ENCODE measurements at regions not wholly inside any gene's neighbourhood (a gene's known extent, or its start where the extent isn't known, plus 50 kb on each side); places are given as distances from the start of the nearest gene placed in this dataset.
"Not testable (repeated sequence)": the region's sequence is repeated elsewhere in the genome, so short reads cannot be mapped to it uniquely, and the experiment has no call there.

DNA sequence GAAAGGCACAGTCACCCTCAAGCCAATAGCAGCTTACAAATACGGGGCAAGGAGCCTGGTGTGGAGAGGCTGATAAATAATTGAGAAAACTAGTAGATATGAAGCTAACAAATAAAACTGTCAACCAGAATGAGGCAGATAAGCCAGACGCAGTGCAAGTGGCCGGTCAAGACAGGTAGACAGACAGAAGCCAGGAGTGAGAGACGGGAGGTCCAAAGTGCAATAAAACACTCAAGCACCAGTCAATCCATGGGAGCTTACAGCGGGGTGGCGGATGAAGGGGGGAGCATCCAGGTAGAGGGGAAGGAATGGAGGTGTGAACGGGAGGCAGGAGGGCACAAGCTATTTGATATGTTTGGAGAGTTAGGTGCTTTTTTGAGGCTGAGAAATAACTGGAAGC lies 193.1 kb downstream of the FOXD4L6 start:
- no peak overlapping the region for H3K27ac ChIP-seq
- H3K9ac ChIP-seq = no peak overlapping the region
- H3K4me2 ChIP-seq = no peak overlapping the region
- no peaks in the 10 kb centered on the region for H3K4me1 ChIP-seq (ENCODE audit: low read depth, poor library complexity, severe bottlenecking)
- no peaks in the 10 kb centered on the region for H3K36me3 ChIP-seq (ENCODE audit: insufficient read depth)
- no peaks in the 10 kb centered on the region for H4K20me1 ChIP-seq (ENCODE audit: insufficient read depth)
- H3K4me3 ChIP-seq (IDR thresholded peaks at IDR 0.05; ENCODE audit: insufficient read depth, low read depth, low read length) = no peak overlapping the region
- no peak overlapping the region for H2AFZ ChIP-seq (ENCODE audit: low read depth)
- H3K27me3 ChIP-seq (ENCODE audit: insufficient read depth, low read depth) = no peaks in the 10 kb centered on the region
- TF ChIP-seq, protein P1, sequence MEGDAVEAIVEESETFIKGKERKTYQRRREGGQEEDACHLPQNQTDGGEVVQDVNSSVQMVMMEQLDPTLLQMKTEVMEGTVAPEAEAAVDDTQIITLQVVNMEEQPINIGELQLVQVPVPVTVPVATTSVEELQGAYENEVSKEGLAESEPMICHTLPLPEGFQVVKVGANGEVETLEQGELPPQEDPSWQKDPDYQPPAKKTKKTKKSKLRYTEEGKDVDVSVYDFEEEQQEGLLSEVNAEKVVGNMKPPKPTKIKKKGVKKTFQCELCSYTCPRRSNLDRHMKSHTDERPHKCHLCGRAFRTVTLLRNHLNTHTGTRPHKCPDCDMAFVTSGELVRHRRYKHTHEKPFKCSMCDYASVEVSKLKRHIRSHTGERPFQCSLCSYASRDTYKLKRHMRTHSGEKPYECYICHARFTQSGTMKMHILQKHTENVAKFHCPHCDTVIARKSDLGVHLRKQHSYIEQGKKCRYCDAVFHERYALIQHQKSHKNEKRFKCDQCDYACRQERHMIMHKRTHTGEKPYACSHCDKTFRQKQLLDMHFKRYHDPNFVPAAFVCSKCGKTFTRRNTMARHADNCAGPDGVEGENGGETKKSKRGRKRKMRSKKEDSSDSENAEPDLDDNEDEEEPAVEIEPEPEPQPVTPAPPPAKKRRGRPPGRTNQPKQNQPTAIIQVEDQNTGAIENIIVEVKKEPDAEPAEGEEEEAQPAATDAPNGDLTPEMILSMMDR (conservative IDR thresholded peaks at IDR 0.05; ENCODE audit: low read depth, low read length) = no peak
- H3K79me2 ChIP-seq (ENCODE audit: insufficient read depth, low read depth) = no peaks in the 10 kb centered on the region

DNA sequence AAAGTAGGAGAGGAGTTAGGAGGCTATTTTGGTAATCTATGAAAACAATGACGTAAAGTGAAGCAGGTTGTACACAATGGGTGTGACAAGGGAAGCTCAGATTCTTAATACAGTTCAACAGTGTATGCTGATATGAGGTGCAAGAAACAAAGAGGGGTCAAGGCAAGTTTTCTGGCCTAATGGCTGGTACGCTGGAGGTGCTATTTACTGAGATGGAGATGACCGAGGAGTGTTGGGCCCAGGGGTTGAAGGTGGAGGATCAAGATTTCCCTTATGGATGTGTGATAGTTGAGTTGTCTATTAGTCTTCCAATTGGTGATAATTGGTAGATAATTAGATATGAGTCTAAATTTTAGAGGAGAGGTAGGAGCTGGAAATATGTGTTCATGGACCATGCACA lies 194.0 kb downstream of the FOXD4L6 start:
- H3K36me3 ChIP-seq (ENCODE audit: insufficient read depth); H3K4me1 ChIP-seq (ENCODE audit: low read depth, poor library complexity, severe bottlenecking); H3K79me2 ChIP-seq (ENCODE audit: insufficient read depth, low read depth); H3K4me3 ChIP-seq (IDR thresholded peaks at IDR 0.05; ENCODE audit: insufficient read depth, low read depth, low read length); H4K20me1 ChIP-seq (ENCODE audit: insufficient read depth); H3K27ac ChIP-seq; H3K4me2 ChIP-seq; H2AFZ ChIP-seq (ENCODE audit: low read depth); H3K27me3 ChIP-seq (ENCODE audit: insufficient read depth, low read depth); H3K9ac ChIP-seq: not testable (repeated sequence)

DNA sequence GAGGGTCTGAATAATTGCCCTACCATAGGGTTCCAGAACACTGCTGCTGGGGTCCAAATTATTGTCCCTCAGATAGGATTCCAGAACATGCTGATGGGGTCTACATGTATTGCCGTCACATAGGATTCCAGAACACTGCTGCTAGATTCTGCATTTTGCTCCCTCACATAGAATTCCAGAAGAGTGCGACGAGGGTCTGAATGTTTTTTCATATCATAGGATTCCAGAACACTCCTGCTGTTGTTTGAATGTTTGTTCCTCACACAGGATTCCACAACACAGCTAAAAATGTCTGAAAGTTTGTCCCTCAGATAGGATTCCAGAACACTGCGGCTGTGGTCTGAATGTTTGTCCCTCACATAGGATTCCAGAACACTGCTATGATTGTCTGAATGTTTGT lies 198.1 kb downstream of the FOXD4L6 start:
- H3K79me2 ChIP-seq (ENCODE audit: insufficient read depth, low read depth); H4K20me1 ChIP-seq (ENCODE audit: insufficient read depth); H3K9ac ChIP-seq; H3K27me3 ChIP-seq (ENCODE audit: insufficient read depth, low read depth); H3K4me3 ChIP-seq (IDR thresholded peaks at IDR 0.05; ENCODE audit: insufficient read depth, low read depth, low read length); H3K36me3 ChIP-seq (ENCODE audit: insufficient read depth); H2AFZ ChIP-seq (ENCODE audit: low read depth); H3K27ac ChIP-seq; H3K4me2 ChIP-seq; H3K4me1 ChIP-seq (ENCODE audit: low read depth, poor library complexity, severe bottlenecking): not testable (repeated sequence)

DNA sequence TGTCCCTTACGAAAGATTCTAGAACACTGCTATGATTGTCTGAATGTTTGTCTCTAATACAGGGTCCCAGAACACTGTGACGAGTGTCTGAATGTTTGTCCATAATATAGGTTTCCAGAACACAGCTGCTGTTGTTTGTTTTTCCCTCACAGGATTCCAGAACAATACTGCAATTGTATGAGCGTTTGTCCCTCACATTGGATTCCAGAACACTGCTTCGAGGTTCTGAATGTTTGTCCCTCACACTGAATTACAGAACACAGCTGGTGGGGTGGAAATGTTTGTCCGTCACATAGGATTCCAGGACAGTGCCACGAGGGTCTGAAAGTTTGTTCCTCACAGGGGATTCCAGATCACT lies 199.0 kb downstream of the FOXD4L6 start:
- H3K9ac ChIP-seq; H3K27me3 ChIP-seq (ENCODE audit: insufficient read depth, low read depth); H3K27ac ChIP-seq; H3K4me1 ChIP-seq (ENCODE audit: low read depth, poor library complexity, severe bottlenecking); H3K79me2 ChIP-seq (ENCODE audit: insufficient read depth, low read depth); H4K20me1 ChIP-seq (ENCODE audit: insufficient read depth); H3K36me3 ChIP-seq (ENCODE audit: insufficient read depth); H3K4me2 ChIP-seq; H2AFZ ChIP-seq (ENCODE audit: low read depth); H3K4me3 ChIP-seq (IDR thresholded peaks at IDR 0.05; ENCODE audit: insufficient read depth, low read depth, low read length): not testable (repeated sequence)

DNA sequence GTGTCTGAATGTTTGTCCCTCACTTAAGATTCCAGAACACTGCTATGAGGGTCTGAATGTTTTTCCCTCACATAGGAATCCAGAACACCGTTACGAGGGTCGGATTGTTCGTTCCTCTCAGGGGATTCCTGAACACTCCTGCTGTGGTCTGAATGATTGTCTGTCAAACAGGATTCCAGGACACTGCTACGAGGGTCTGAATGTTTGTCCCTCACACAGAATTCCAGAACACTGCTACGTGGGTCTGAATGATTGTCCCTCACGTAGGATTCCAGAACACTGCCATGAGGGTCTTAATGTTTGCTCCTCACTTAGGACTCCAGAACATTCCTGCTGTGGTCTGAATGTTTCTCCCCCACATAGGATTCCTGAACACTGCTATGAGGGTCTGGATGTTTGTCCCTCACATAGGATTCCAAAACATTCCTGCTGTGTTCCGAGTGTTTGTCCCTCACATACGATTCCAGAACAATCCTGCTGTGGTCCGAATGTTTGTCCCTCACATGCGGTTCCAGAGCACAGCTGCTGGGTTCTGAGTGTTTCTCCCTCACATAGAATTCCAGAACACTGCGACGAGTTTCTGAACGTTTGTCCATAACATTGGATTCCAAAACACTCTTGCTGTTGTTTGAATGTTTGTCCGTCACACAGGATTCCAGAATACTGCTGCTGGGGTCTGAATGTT lies 199.5 kb downstream of the FOXD4L6 start:
- no peak overlapping the region for H2AFZ ChIP-seq (ENCODE audit: low read depth)
- no peak overlapping the region for H3K4me3 ChIP-seq (IDR thresholded peaks at IDR 0.05; ENCODE audit: insufficient read depth, low read depth, low read length)
- H3K27me3 ChIP-seq (ENCODE audit: insufficient read depth, low read depth) = no peaks in the 10 kb centered on the region
- H3K4me1 ChIP-seq (ENCODE audit: low read depth, poor library complexity, severe bottlenecking) = no peaks in the 10 kb centered on the region
- TF ChIP-seq, protein P1 (conservative IDR thresholded peaks at IDR 0.05; ENCODE audit: low read depth, low read length) = no peak
- no peak overlapping the region for H3K27ac ChIP-seq
- no peak overlapping the region for H3K4me2 ChIP-seq
- no peak overlapping the region for H3K9ac ChIP-seq
- H4K20me1 ChIP-seq (ENCODE audit: insufficient read depth) = no peaks in the 10 kb centered on the region
- H3K79me2 ChIP-seq (ENCODE audit: insufficient read depth, low read depth) = no peaks in the 10 kb centered on the region
- H3K36me3 ChIP-seq (ENCODE audit: insufficient read depth) = no peaks in the 10 kb centered on the region

Measured in KMS-11 (cell line).